AG04449 (cell line): ENCODE measurements at regions not wholly inside any gene's neighbourhood (a gene's known extent, or its start where the extent isn't known, plus 50 kb on each side); places are given as distances from the start of the nearest gene placed in this dataset.

Experiments used
- CTCF ChIA-PET: fragments of 350-600 bp; formaldehyde crosslinking; extraction: SDS; loops from one replicate; lab custom pipeline; 2021; ENCODE audit warnings: antibody characterized with exemption; lab: Yijun Ruan, JAX
- POLR2A ChIA-PET: fragments of 400-600, 350-600 bp; formaldehyde crosslinking; extraction: SDS; loops from one replicate; lab custom pipeline; 2020; ENCODE audit warnings: antibody characterized with exemption, inconsistent platforms; lab: Yijun Ruan, JAX
- DNase-seq: peaks from one replicate; pipeline ENCODE4 v3.0.0-alpha.2; 2010; ENCODE audit warnings: low read depth, low spot score
- H3K4me3 ChIP-seq: 2 replicates; pipeline ENCODE4 v1.5.1; 2011; ENCODE audit warnings: low read depth, mild to moderate bottlenecking, control low read depth, low read length
- TF ChIP-seq, protein P1 (sequence below): IDR thresholded peaks from one replicate; pipeline ENCODE4 v1.5.1; 2011; ENCODE audit warnings: mild to moderate bottlenecking, moderate library complexity, low read length, control low read depth, inconsistent platforms; ENCODE audit not compliant: insufficient read depth; ENCODE audit errors: missing control alignments

DNA sequence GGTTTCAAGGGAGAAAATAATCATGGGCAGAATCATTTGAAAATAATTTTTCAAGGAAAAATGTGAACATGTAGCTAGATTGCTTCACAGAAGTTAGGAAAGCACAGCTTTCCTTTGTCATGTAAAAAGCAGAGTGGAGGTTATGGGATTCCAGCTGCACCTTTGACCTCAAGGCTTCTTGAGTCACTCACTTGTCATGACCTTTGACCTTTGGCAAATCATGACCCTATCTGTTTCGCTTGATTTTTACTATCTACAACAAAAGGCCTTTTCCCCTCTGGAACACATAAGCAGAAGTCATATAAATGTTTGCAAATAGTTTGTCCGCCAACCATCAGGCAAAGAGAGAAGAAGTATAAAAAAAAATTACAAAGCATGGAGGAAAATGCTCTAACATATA lies 210.7 kb upstream of the MIR17HG start:
- CTCF ChIA-PET: interaction anchor here (1.9 to 3.3 kb wide), 2 partner anchors 22 to 48 kb away, joined by 6 to 25 read pairs; no protein-coding TSS in a partner anchor
- no peak for DNase-seq
- no peak overlapping the region for H3K4me3 ChIP-seq
- POLR2A ChIA-PET: no interaction called here
- TF ChIP-seq, protein P1, sequence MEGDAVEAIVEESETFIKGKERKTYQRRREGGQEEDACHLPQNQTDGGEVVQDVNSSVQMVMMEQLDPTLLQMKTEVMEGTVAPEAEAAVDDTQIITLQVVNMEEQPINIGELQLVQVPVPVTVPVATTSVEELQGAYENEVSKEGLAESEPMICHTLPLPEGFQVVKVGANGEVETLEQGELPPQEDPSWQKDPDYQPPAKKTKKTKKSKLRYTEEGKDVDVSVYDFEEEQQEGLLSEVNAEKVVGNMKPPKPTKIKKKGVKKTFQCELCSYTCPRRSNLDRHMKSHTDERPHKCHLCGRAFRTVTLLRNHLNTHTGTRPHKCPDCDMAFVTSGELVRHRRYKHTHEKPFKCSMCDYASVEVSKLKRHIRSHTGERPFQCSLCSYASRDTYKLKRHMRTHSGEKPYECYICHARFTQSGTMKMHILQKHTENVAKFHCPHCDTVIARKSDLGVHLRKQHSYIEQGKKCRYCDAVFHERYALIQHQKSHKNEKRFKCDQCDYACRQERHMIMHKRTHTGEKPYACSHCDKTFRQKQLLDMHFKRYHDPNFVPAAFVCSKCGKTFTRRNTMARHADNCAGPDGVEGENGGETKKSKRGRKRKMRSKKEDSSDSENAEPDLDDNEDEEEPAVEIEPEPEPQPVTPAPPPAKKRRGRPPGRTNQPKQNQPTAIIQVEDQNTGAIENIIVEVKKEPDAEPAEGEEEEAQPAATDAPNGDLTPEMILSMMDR: no peak

DNA sequence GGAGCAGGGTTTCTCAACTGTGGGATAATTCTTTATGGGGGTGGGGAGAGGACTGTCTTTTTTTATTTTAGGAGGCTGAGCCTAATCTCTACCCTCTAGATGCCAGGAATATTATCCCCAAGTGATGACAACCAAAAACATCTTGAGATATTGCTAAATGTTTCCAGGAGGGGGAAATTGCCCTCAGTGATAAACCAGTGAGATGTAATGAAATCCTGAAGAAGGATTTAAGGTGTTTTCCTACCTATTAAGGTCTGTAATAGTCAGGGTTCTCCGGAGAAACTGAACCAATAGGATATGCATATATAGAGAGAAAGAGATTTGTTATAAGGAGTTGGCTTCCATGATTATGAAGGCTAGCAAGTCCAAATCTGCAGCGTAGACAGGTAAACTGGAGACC lies 208.3 kb upstream of the MIR17HG start:
- CTCF ChIA-PET: no interaction called here
- TF ChIP-seq, protein P1: no peak
- POLR2A ChIA-PET: no interaction called here
- no peak for DNase-seq
- no peak overlapping the region for H3K4me3 ChIP-seq

DNA sequence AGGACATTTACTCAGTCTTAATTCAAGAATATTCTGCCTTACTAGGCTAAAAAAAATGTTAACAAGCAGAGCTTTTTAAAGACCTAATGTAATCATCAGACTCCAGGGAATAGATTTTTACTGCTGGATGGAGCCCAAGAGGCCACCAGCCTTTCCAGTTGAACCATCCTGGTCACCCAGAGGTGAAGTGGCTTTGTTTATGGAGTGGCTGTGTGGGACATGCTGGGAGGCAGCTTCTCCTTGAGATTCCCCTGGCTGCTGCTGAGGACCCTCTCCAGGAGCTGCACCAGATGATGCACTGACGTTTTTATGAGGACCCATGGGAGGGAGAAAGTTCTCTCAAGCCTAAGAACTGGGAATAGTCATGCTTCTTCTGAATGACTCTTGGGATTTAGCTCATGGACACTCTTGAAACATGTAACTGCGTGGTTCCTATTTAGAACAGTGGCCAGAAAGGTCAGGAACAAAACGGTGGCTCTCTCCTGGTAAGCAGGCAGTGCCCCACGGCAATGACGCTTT lies 205.9 kb upstream of the MIR17HG start:
- POLR2A ChIA-PET: no interaction called here
- H3K4me3 ChIP-seq: no peak overlapping the region
- TF ChIP-seq, protein P1: no peak
- CTCF ChIA-PET: no interaction called here
- DNase-seq: no peak

DNA sequence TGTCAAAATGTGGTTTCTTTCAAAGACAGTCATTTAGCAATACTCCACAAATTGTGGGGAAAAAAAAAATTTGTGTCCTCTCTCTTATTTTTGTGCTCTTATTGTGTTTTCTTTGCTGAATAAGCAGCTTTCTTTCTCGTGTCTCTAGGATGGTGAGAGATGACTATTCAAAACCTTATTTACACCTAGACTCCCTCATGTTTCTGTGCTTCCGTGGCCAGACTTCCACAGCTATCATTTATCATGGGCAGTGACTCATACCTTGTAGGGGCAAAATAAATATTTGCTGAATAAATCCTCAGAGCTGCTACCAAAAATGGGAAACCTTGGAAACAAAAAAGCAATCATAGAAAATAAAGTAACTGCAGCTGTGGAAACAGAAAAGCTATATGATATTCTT lies 204.9 kb upstream of the MIR17HG start:
- no peak overlapping the region for H3K4me3 ChIP-seq
- ChIA-PET POLR2A (no interaction called here), CTCF (no interaction called here)
- no peak for DNase-seq
- TF ChIP-seq, protein P1: no peak

DNA sequence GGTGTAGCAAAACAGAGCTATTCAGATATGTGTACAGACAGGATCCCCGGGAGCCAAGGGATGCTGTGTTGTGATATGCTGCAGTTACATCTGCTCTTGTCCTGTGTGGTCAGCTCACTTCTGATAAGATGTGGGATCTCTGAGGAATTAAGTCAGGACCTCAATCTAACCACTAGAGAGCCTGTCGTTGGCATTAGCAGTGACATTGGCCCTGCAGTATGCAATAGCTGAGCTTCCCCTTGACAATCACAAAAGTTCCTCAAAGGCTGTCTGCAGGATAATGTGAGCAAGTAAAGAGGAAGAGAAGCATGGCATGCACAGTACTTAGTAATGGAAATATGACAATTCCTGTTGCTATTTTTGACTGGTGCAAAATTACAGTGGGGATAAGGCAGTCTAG lies 203.4 kb upstream of the MIR17HG start:
- ChIA-PET CTCF (interaction anchor here (1.0 to 1.2 kb wide), 2 partner anchors 9 to 10 kb away, joined by 4 read pairs; no protein-coding TSS in a partner anchor), POLR2A (no interaction called here)
- no peak overlapping the region for H3K4me3 ChIP-seq
- no peak for DNase-seq
- TF ChIP-seq, protein P1: no peak

DNA sequence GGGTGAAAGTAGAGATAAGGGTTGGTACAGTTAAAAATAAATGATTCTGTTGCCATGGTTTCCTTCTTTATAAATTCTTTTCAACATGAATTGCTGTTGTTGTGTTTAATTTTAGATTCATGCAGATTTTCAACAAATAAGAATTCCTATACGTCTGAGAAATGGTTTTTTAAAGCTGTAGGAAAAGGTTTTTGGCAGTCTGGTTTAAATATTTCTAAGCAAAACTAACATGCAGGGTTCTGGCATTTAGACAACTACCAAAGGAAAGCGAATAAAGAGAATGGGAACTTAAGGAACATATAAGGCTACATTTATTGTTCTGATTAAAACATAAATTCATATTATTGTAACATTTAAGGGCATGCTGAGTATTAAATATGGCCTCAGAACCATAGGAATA lies 203.0 kb upstream of the MIR17HG start:
- no peak overlapping the region for H3K4me3 ChIP-seq
- ChIA-PET CTCF (interaction anchor here (1.0 to 1.2 kb wide), 2 partner anchors 10 kb away, joined by 4 read pairs; no protein-coding TSS in a partner anchor), POLR2A (no interaction called here)
- TF ChIP-seq, protein P1: no peak
- DNase-seq: no peak
